Astrocyte (in vitro differentiated cells and primary cell): ENCODE measurements at regions not wholly inside any gene's neighbourhood (a gene's known extent, or its start where the extent isn't known, plus 50 kb on each side); places are given as distances from the start of the nearest gene placed in this dataset.

ENCODE experiments used
- DNase-seq: peaks from one replicate; pipeline ENCODE4 v3.0.0-alpha.2; 2010; ENCODE audit warnings: low read depth
- FAIRE-seq: peaks from 2 replicates; lab custom pipeline; 2011; peaks lifted over from hg19 to GRCh38; lab: Jason Lieb, UNC
- H2AFZ ChIP-seq: 2 replicates; pipeline ENCODE4 v1.6.0; 2012; ENCODE audit warnings: low read depth, low read length, inconsistent platforms
- H3K27ac ChIP-seq: 2 replicates; pipeline ENCODE4 v1.5.1; 2011; ENCODE audit warnings: low read depth, low read length, inconsistent platforms
- H3K27me3 ChIP-seq: 2 replicates; pipeline ENCODE4 v1.6.0; 2011; ENCODE audit warnings: low read length, inconsistent platforms; ENCODE audit not compliant: insufficient read depth
- H3K36me3 ChIP-seq: 2 replicates; pipeline ENCODE4 v1.5.1; 2011; ENCODE audit warnings: low read length, inconsistent platforms; ENCODE audit not compliant: insufficient read depth
- H3K4me1 ChIP-seq: 2 replicates; pipeline ENCODE4 v1.5.1; 2011; ENCODE audit warnings: low read length, inconsistent platforms; ENCODE audit not compliant: insufficient read depth
- H3K4me2 ChIP-seq: 2 replicates; pipeline ENCODE4 v1.6.0; 2012; ENCODE audit warnings: low read length, inconsistent platforms
- H3K4me3 ChIP-seq: 2 replicates; pipeline ENCODE4 v1.5.1; 2011; ENCODE audit warnings: low read depth, mild to moderate bottlenecking, low read length, inconsistent platforms; ENCODE audit not compliant: insufficient read depth
- H3K79me2 ChIP-seq: 2 replicates; pipeline ENCODE4 v1.6.0; 2012; ENCODE audit warnings: mild to moderate bottlenecking, low read length, inconsistent platforms; ENCODE audit not compliant: insufficient read depth
- H3K9ac ChIP-seq: 2 replicates; pipeline ENCODE4 v1.6.0; 2012; ENCODE audit warnings: mild to moderate bottlenecking, low read length, inconsistent platforms
- H3K9me3 ChIP-seq: 2 replicates; pipeline ENCODE4 v1.5.1; 2012; ENCODE audit warnings: low read depth, mild to moderate bottlenecking, low read length, inconsistent platforms; ENCODE audit not compliant: insufficient read depth
- H4K20me1 ChIP-seq: 2 replicates; pipeline ENCODE4 v1.6.0; 2012; ENCODE audit warnings: low read length, inconsistent platforms; ENCODE audit not compliant: insufficient read depth
- H3K27ac Mint-ChIP-seq: one replicate; pipeline ENCODE4 v1.8.0; 2021; ENCODE audit warnings: mild to moderate bottlenecking, mixed read lengths; ENCODE audit not compliant: unreplicated experiment
- H3K27me3 Mint-ChIP-seq: one replicate; pipeline ENCODE4 v1.8.0; 2021; ENCODE audit warnings: low read depth, mixed read lengths; ENCODE audit not compliant: unreplicated experiment
- H3K36me3 Mint-ChIP-seq: one replicate; pipeline ENCODE4 v1.8.0; 2021; ENCODE audit warnings: low read depth, mixed read lengths; ENCODE audit not compliant: unreplicated experiment
- H3K4me1 Mint-ChIP-seq: one replicate; pipeline ENCODE4 v1.8.0; 2021; ENCODE audit warnings: low read depth, mixed read lengths; ENCODE audit not compliant: unreplicated experiment
- H3K4me3 Mint-ChIP-seq: one replicate; pipeline ENCODE4 v1.8.0; 2021; ENCODE audit warnings: mild to moderate bottlenecking, moderate library complexity, mixed read lengths; ENCODE audit not compliant: unreplicated experiment
- H3K9me3 Mint-ChIP-seq: one replicate; pipeline ENCODE4 v1.8.0; 2021; ENCODE audit warnings: mild to moderate bottlenecking, mixed read lengths; ENCODE audit not compliant: unreplicated experiment
- CTCF ChIP-seq: IDR thresholded peaks from 2 replicates; pipeline ENCODE4 v1.5.1; 2011; ENCODE audit warnings: low read depth, mild to moderate bottlenecking, inconsistent platforms, low read length, moderate library complexity; ENCODE audit not compliant: insufficient read depth
- EZH2 ChIP-seq: IDR thresholded peaks from 2 replicates; pipeline ENCODE4 v1.6.1; 2012; ENCODE audit warnings: mild to moderate bottlenecking, low read length, inconsistent platforms; ENCODE audit not compliant: insufficient read depth

GRCh38 chr2:39854771-39855170 is 75.7 kb upstream of the THUMPD2 start:
- H3K4me1 ChIP-seq: peaks cover 6% of the 10 kb centered on the region
- TF ChIP-seq CTCF: no peak
- Mint-ChIP-seq H3K27me3 (no peaks in the 10 kb centered on the region), H3K9me3 (no peaks in the 10 kb centered on the region), H3K4me3 (no peak overlapping the region), H3K4me1 (peaks cover 15% of the 10 kb centered on the region), H3K27ac (no peak overlapping the region), H3K36me3 (no peaks in the 10 kb centered on the region)
- FAIRE-seq (no peak), DNase-seq (no peak)
- H4K20me1 ChIP-seq: no peaks in the 10 kb centered on the region
- no peak overlapping the region for H3K27ac ChIP-seq
- H3K9ac ChIP-seq: no peak overlapping the region
- no peak overlapping the region for H3K4me3 ChIP-seq
- H3K4me2 ChIP-seq: no peak overlapping the region
- no peak overlapping the region for H2AFZ ChIP-seq
- no peaks in the 10 kb centered on the region for H3K79me2 ChIP-seq
- no peaks in the 10 kb centered on the region for H3K27me3 ChIP-seq
- no peaks in the 10 kb centered on the region for H3K9me3 ChIP-seq
- no peaks in the 10 kb centered on the region for H3K36me3 ChIP-seq

- Histone ChIP-seq H3K27ac (no peak overlapping the region), H3K79me2 (no peaks in the 10 kb centered on the region), H3K27me3 (no peaks in the 10 kb centered on the region), H3K36me3 (no peaks in the 10 kb centered on the region), H2AFZ (no peak overlapping the region), H3K4me3 (no peak overlapping the region), H3K4me1 (peaks cover 6% of the 10 kb centered on the region), H3K9ac (no peak overlapping the region), H4K20me1 (no peaks in the 10 kb centered on the region), H3K4me2 (no peak overlapping the region), H3K9me3 (no peaks in the 10 kb centered on the region)
- DNase-seq: no peak
- no peak for FAIRE-seq
- TF ChIP-seq CTCF (no peak), EZH2 (no peak)
- Mint-ChIP-seq H3K27me3 (no peaks in the 10 kb centered on the region), H3K9me3 (no peaks in the 10 kb centered on the region), H3K36me3 (no peaks in the 10 kb centered on the region), H3K4me1 (peaks cover 15% of the 10 kb centered on the region), H3K27ac (no peak overlapping the region), H3K4me3 (no peak overlapping the region)
Observed at GRCh38 chr2:39852831-39853230, 73.8 kb upstream of the THUMPD2 start.

- Mint-ChIP-seq H3K36me3 (no peaks in the 10 kb centered on the region), H3K27me3 (no peaks in the 10 kb centered on the region), H3K27ac (peak overlapping the region; percentile 23), H3K4me3 (no peak overlapping the region), H3K4me1 (peaks cover 15% of the 10 kb centered on the region), H3K9me3 (no peaks in the 10 kb centered on the region)
- no peaks in the 10 kb centered on the region for H3K36me3 ChIP-seq
- no peak overlapping the region for H3K4me3 ChIP-seq
- FAIRE-seq (peak; percentile 32), DNase-seq (peak; percentile 68)
- no peaks in the 10 kb centered on the region for H3K79me2 ChIP-seq
- H3K9me3 ChIP-seq: no peaks in the 10 kb centered on the region
- no peaks in the 10 kb centered on the region for H3K27me3 ChIP-seq
- no peak overlapping the region for H3K9ac ChIP-seq
- H3K27ac ChIP-seq: no peak overlapping the region
- no peaks in the 10 kb centered on the region for H4K20me1 ChIP-seq
- TF ChIP-seq EZH2: no peak
- TF ChIP-seq CTCF: no peak
- H3K4me2 ChIP-seq: peak overlapping the region; percentile 63
- peaks cover 6% of the 10 kb centered on the region for H3K4me1 ChIP-seq
- no peak overlapping the region for H2AFZ ChIP-seq
Observed at GRCh38 chr2:39851651-39852110, 72.6 kb upstream of the THUMPD2 start.
